GM12874 (cell line): ENCODE measurements at regions not wholly inside any gene's neighbourhood (a gene's known extent, or its start where the extent isn't known, plus 50 kb on each side); places are given as distances from the start of the nearest gene placed in this dataset.

Source experiments
- TF ChIP-seq, protein P1 (sequence below): IDR thresholded peaks from 2 replicates; pipeline ENCODE4 v1.5.1; 2011; ENCODE audit warnings: low read depth, mild to moderate bottlenecking, control low read depth, low read length, moderate library complexity; ENCODE audit not compliant: insufficient read depth

DNA sequence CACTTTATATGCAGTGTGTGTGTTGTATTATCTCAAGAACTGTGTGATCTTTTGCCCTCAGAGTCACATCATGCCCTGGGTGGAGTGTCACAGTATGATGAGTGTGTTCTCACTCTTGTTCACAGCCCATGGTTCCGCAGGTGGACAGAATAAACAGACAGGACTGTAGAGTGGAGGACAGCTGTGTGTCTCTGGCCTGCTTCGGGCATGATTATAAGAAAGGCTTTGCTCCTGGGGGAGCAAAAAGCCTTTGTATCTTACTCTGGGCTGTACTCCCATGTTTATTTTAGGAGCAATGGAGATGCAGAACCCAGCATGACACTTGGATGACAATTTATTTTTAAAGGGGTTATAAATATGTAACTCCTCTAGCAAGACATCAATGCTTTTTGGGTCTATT, 371.7 kb upstream of the MEX3C start:
- TF ChIP-seq, protein P1, sequence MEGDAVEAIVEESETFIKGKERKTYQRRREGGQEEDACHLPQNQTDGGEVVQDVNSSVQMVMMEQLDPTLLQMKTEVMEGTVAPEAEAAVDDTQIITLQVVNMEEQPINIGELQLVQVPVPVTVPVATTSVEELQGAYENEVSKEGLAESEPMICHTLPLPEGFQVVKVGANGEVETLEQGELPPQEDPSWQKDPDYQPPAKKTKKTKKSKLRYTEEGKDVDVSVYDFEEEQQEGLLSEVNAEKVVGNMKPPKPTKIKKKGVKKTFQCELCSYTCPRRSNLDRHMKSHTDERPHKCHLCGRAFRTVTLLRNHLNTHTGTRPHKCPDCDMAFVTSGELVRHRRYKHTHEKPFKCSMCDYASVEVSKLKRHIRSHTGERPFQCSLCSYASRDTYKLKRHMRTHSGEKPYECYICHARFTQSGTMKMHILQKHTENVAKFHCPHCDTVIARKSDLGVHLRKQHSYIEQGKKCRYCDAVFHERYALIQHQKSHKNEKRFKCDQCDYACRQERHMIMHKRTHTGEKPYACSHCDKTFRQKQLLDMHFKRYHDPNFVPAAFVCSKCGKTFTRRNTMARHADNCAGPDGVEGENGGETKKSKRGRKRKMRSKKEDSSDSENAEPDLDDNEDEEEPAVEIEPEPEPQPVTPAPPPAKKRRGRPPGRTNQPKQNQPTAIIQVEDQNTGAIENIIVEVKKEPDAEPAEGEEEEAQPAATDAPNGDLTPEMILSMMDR = no peak

DNA sequence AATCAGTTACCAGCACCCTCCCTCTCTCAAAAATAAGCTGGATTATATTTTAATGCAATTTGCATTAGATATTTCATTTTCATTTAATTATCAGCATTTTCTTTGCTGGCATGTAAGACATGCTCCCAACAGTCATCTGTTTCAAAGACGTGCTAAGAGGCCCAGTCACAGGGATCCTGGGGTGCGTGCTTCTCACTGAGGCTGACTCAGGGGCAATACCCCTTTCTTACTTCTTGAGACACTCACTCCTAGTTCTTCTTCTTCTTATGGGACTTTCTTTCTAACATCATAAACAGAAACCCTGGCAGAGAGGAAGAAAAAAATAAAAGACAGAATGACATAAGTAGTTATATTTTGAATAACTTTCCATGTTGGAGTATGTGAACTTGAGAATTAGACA, 372.1 kb upstream of the MEX3C start:
- TF ChIP-seq, protein P1 = no peak

DNA sequence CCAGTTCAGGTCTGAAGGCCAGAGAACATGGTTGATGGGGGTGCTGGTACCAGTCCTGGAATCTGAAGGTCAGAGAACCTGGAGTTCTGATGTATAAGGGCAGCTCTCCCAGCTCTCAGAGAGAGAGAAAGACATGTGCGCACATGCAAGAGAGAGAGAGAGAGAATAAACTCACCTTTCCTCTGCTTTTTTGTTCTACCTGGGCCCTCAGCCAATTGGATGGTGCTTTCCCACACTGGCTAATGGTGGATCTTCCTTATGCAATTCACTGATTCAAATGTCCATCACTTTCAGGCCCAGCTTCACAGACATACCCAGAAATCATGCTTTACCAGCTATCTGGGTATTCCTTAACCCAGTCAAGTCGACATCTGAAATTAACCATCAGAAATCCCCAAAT, 377.7 kb upstream of the MEX3C start:
- TF ChIP-seq, protein P1 = no peak

DNA sequence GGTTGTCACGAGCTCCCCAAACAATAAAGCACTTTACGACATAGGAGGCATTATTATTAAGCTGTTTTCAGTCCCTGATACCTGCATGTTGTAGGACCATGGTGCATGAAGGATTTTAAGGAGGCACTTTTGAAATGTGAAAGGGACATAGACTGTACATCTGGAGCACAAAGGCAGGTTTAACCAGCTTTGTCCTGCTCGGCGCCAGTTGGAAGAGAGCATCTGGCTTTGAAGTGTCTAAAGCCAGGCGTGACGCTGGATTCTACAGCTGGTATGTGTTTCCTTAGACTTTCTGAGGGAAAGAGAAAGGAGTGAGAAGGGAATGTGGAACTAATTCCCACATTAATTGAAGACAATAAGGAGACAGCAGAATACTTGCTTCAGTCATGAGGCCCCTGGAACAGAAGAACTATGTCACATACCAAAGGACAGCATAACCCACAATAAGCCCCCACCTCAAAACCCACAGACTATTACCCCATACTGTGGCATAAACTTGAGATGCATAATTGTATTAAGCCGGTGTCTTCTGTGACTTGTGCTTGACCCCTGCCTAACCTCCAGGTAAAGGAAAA, 381.0 kb upstream of the MEX3C start:
- TF ChIP-seq, protein P1 = no peak

GRCh38 chr18:51580580-51580979, 383.1 kb upstream of the MEX3C start:
- TF ChIP-seq, protein P1 = no peak

GRCh38 chr18:51582551-51582950, 385.1 kb upstream of the MEX3C start:
- TF ChIP-seq, protein P1 = no peak

- TF ChIP-seq, protein P1 = no peak
These were observed 391.1 kb upstream of the MEX3C start for GRCh38 chr18:51588616-51589015.
